SH-SY5Y (cell line): ENCODE measurements at regions not wholly inside any gene's neighbourhood (a gene's known extent, or its start where the extent isn't known, plus 50 kb on each side); places are given as distances from the start of the nearest gene placed in this dataset.

Experiments used
- GATA2 ChIP-seq: IDR thresholded peaks from 2 replicates; pipeline ENCODE4 v1.6.1; 2011; ENCODE audit warnings: mild to moderate bottlenecking, low read depth, low read length
- GATA3 ChIP-seq: IDR thresholded peaks from 2 replicates; pipeline ENCODE4 v1.6.1; 2011; ENCODE audit warnings: low read depth, mild to moderate bottlenecking, low read length, moderate library complexity

- TF ChIP-seq GATA2 (no peak), GATA3 (no peak)
These were observed 287.5 kb downstream of the GALC start for GRCh38 chr14:87705439-87705896.

- TF ChIP-seq GATA2 (no peak), GATA3 (no peak)
These were observed 294.5 kb downstream of the GALC start for GRCh38 chr14:87698481-87698880.

- TF ChIP-seq GATA3: no peak
These were observed 296.5 kb downstream of the GALC start for GRCh38 chr14:87696485-87696884.

- TF ChIP-seq GATA2: no peak
- TF ChIP-seq GATA3: no peak
These were observed 301.7 kb downstream of the GALC start for GRCh38 chr14:87691042-87691881.

GRCh38 chr14:87690076-87690613 lies 302.8 kb downstream of the GALC start:
- TF ChIP-seq GATA3: no peak

GRCh38 chr14:87688524-87688923 lies 304.5 kb downstream of the GALC start:
- TF ChIP-seq GATA2 (no peak), GATA3 (no peak)

GRCh38 chr14:87687420-87687819 lies 305.6 kb downstream of the GALC start:
- TF ChIP-seq GATA3 (no peak), GATA2 (no peak)

GRCh38 chr14:87686746-87687145 lies 306.2 kb downstream of the GALC start:
- TF ChIP-seq GATA3: no peak

- no peak for TF ChIP-seq GATA2
- no peak for TF ChIP-seq GATA3
These were observed 313.1 kb downstream of the GALC start for GRCh38 chr14:87679866-87680265.

- no peak for TF ChIP-seq GATA3
These were observed 314.4 kb downstream of the GALC start for GRCh38 chr14:87678624-87679023.

GRCh38 chr14:87676814-87677437 lies 316.1 kb downstream of the GALC start:
- TF ChIP-seq GATA3 (no peak), GATA2 (no peak)

- TF ChIP-seq GATA3 (no peak), GATA2 (no peak)
These were observed 325.3 kb downstream of the GALC start for GRCh38 chr14:87667659-87668058.

GRCh38 chr14:87656315-87656714 lies 336.7 kb downstream of the GALC start:
- TF ChIP-seq GATA3 (no peak), GATA2 (no peak)

- TF ChIP-seq GATA2 (no peak), GATA3 (no peak)
These were observed 340.7 kb downstream of the GALC start for GRCh38 chr14:87652278-87652677.

GRCh38 chr14:87644689-87645088 lies 348.3 kb downstream of the GALC start:
- TF ChIP-seq GATA3 (no peak), GATA2 (no peak)
